CD4-positive, alpha-beta T cell treated with Interferon alpha-2 for 1 hour (primary cell): ENCODE measurements at regions not wholly inside any gene's neighbourhood (a gene's known extent, or its start where the extent isn't known, plus 50 kb on each side); places are given as distances from the start of the nearest gene placed in this dataset.
"Not testable (repeated sequence)": the region's sequence is repeated elsewhere in the genome, so short reads cannot be mapped to it uniquely, and the experiment has no call there.

ENCODE experiments used
- DNase-seq, 2 donors: peaks; one replicate each; pipeline ENCODE4 v3.0.0-alpha.2; 2020 to 2022

DNA sequence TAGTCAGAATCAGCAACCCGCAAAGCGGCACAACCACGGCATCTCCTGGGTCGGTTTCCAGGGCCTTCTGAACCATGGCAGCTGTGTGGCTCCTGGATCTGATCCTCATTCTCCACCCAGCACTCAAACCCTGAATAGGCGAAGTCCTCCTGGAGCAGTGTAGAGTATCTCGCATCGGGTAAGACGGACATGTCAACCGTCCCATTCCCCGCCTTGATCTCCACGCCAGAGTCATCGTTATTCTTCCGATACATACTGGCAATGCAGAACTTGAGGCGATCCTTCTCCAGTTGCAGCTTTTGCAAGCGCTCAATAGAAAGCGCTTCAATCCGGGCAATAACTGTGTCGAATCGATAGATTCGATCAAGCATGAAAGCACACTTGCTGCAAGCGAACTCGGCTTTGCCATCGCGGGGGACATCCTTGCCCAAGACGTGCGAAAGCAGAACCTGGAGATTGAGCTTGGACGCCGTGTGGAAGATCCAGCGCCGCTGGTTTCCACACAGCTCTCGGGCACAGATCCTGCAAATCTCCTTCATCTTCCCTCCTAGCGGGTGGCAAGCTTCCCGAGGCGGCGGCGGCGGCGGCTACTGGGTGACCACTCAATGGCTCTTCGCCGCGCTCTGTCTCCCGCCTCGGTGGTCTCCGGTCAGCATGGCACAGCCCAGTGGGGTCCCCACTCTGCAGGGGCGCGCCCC is 142.9 kb downstream of the NBPF8 start:
- DNase-seq = not testable (repeated sequence)

DNA sequence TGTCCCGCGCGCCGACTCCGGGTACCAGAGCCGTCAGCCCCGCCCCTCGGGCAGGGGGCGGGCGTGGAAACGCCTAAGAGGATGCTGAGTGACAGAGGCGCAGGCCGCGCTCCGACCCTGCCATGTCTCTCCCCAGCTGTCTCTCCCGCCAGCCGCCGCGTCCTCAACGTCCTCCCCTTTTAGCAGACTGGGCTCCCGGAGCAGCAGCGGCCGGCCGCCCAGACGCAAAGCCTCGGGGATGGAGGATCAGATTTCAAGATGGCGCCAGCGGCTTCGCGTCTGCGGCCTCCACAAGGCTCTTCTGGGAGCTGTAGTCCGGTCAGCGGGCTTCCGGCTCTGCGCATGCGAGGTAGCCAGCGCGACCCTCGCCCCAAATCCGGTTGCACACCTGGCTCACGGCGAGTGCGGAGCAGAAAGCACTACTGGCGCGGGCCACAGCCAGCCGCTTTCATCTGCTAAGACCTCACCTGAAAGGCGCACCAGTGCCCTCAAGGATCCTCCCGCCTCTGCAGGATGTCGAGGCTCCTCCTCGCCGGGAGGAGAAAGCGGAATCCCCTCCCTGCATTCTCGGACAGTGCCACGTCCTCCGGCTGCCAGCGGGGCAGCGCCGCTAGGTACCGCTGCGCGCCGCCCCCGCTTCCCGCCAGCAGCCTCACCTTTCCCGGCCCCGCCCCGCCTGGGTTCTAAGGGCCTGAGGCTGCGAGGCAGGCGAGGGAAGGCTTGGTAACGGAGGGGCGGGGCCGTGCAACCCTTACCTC is 143.6 kb downstream of the NBPF8 start:
- DNase-seq = peak; percentile 22 to 75

DNA sequence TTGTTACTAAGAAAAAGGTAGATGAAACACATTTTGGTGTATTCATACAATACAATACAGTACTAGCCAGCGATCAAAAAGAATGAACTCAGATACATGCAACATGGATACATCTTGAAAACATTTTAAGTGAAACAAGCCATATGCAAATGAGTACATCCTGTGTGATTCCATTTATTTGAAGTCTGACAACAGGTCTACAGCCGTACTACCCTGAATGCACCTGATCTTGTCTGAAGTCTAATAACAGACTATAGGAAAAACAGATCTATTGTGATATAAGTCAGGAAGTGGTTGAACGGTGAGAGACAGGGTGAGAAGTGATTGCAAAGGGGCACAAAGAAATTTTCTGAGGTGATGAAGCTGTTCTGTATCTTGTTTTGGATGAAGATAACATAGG is 146.9 kb downstream of the NBPF8 start:
- DNase-seq = peak in 1 of 2 donors; percentile 66

DNA sequence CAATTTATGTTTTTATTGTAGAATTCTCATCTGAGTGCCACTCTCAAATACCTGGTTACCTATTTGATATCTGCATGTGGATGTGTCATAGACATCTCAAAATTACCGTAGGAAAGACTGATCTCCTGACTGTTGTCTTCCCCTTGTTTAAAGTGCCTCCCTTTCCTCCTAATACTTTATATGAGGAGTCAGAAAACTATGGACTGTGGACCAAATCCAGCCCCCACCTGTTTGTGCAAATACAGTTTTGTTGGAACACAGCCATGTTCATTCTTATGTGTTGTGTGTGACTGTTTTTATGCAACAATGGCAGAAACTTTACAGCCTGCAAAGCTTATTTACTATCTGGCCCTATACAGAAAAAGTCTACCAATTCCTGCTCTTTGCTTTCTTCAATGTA is 150.6 kb downstream of the NBPF8 start:
- DNase-seq = not testable (repeated sequence)

DNA sequence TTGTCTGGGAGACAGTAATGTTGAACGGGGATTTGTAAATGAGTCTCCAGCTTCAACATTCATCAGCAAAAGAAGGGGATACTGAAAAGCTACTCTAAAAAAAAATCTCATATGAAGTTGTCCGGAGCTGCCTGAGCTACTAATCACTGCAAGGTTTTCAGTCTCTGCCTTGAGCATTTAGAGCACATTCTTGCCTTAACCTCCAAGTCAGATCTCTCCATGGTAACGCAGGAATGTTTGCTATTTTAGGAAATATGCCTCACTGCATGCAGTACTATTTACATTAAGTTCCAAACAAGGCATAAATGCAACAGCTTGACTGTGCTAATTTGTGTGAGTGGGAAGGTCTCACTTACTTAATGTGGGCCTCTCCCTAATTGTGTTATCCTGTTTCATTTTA is 152.8 kb downstream of the NBPF8 start:
- DNase-seq = not testable (repeated sequence)

DNA sequence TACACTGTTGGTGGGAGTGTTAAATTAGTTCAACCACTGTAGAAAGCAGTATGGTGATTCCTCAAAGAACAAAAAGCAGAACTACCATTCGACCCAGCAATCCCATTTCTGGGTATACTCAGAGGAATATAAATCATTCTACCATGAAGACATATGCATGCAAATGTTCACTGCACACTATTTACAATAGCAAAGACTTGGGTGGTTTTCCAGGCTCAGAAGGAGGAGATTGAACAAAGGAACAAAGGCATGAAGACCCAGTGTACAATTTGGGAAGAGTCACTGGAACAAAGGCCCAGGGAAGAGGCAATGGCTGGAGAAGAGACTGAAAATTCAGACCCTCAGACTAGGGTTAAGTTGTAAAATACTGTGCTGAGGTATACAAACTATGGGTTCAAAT is 148.5 kb upstream of the NBPF26 start:
- DNase-seq = not testable (repeated sequence)

DNA sequence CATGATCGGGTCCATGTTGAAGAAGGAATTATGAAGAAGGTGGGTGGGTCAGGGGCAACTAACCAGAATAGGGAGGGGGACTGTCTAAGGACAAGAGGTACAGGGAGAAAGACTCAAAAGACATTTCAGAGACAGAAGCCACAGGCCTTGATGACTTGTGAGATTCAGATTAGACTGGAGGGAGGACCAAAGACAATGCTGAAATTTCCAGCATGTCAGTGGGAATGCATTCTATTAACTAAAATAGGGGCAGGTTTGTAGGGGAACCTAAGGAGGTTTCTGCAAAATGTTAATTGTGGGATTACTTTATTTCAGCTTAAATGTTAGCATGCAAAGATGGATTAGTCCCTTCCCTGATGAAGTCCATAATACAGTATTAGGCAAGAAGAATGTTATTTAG is 141.6 kb upstream of the NBPF26 start:
- not testable (repeated sequence) for DNase-seq

DNA sequence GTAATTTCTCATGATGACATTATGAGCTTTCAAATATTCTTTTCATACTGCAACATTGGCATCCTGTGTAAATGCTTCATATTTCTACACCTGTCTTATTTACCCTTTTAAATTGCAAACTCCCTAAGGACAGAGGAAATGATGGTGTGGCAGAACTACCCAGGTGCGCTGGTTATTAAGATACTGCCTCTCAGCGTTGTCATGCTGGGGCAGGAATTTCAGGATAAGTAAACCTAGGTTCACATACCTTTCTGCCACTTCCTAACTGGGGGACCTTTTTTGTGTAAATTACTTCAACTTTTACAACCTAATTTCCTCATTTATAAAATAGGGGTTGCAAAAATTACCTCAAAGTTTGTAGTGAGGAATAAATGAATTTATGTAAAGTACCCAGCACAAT is 137.7 kb upstream of the NBPF26 start:
- not testable (repeated sequence) for DNase-seq

DNA sequence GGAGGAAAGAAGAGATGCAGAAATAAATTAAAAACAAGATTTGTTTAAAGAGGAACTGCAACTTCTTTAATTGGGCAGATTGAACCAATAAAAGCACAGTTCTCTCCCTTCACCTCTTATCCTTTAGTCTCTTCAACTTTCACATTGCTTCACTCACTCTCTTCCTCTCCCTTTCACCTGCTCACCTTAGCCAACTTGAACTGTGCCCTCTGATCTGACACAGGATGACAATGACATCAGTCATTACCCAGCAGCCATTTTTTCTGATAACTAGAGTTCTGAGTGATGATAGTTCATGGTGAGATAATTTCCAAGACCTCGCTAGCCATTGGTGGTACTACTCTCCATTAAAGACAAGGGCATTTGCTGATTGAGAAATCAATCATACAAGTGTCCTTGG is 134.9 kb upstream of the NBPF26 start:
- not testable (repeated sequence) for DNase-seq

DNA sequence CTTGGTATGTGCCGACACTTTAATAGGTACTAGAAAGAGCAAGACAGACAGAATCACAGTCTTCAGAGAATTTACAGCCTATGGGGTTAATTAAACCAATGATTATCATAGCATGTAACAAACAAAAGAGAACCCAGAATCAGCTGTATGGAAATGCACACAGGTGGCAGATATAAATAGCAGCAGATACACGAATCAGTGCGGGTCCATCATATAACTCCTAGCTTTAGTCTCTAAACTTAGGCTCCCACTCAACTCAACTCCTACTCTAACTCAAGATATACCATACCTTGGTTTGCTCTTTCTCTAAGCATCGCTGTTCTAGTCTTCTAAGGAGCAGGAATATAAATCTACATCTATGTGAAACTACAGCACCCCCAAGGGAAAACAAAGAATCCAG is 132.0 kb upstream of the NBPF26 start:
- not testable (repeated sequence) for DNase-seq

DNA sequence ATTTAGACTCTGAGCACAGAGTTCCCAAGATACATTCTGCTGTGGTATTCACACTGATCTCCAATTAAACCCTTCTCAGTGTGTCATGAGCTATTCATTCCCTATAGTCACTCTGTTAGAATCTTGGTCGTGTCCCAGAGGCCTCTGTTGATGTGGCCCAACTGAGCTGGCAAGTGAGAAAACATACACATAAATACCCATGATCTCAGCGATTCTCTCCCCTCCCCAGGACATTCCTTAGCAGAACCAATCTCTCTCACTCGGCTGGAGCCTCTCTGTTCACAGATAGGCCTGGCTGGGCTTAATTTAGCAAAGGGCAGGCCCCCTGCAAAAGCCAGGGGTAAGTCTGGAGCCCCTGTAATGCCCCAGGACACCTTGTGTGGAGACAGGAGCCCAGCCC is 130.8 kb upstream of the NBPF26 start:
- DNase-seq = not testable (repeated sequence)

DNA sequence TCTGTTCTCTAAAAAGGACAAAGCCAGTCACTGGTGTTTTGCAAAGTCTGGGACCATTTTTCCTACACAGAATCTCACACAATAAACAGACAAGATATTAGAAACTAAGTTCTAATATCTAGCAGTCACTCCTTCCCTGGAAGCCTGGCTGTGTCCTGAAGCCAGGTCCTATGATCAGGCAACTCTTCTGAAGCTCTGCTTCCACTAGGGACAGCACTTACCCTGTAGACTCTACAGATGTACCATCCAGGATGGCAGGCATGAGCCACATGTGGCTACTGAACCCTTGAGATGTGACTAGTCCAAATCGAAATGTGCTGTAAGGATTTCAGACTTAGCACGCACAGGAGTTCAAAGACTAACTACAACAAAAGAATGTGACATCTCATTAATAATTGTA is 130.1 kb upstream of the NBPF26 start:
- DNase-seq = not testable (repeated sequence)

DNA sequence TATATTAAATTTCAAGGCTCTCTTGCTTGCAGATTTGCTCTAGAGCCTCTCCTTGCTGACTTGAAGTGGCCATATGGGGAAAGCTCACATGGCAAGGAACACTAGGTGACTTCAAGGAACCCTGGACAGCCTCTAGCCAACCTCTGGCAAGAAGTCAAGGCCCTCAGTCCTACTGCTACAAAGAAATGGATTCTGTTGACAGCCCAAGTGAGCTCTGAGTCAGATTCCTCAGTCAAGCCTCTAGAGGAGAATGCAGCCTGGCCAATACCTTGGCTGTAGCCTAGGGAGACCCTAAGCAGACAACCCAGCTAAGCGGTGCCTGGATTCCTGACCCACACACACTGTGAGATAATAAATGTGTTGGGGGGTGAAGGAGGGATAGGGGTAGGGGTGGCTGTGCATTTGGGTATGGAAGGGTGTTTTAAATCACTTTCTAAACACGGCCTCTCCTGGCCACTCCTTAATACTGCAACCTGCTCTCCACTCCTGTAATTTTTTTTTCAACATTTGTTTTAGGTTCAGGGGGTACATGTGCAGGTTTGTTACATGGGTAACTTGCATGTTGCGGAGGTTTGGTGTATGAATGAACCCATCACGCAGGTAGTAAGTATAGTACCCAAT is 125.3 kb upstream of the NBPF26 start:
- DNase-seq = not testable (repeated sequence)

DNA sequence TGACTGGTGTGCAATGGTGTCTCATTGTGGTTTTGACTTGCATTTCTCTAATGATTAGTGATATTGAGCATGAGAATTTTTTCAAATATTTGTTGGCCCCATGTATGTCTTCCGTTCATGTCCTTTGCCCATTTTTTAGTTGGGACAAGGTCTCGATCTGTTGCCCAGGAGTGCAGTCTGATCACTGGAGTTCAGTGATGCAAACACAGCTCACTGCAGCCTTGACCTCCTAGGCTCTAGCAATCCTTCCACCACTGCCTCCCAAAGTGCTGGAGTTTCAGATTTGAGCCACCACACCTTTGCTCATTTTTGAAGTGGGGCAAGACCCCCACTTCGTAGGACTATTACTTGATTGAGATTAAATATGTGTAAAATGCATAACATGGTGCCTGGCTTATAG is 124.2 kb upstream of the NBPF26 start:
- not testable (repeated sequence) for DNase-seq

DNA sequence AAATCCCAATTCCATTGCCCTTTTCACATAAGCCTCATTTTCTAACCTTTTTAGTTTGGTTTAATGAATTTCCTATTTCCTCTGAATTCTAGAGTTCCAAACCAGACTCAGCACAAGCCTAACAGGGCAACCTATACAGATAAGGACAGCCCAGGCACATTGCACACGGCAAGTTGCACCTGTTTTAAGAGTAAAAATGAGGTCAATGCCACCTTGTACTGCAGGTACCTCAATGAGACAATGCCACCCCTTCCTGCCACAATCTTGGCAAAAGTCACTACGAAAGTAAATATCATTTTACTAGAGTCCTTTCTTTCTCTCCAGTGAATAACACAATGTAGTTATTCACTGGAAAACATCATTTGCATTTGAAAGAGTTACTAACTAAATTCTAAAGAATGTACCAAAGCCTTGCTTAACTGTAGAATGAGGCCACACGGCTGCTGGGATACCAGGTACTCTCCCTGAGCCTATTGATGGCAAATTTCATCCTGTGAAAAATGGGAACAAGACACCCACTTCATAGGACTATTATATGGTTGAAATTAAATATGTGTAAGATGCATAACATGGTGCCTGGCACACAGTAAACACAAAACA is 123.2 kb upstream of the NBPF26 start:
- DNase-seq = not testable (repeated sequence)

DNA sequence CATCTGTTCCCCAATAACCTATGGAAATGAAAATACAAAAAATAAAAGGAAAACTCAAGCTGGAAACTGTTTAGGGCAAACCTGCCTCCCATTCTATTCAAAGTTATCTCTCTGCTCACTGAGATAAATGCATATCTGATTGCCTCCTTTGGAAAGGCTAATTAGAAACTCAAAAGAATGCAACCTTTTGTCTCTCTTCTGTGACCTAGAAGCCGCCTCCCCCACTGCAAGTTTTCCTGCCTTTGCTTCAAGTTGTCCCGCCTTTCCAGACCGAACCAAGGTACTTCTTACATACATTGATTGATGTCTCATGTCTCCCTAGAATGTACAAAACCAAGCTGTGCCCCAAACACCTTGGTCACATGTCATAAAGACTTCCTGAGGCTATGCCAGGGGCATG is 115.9 kb upstream of the NBPF26 start:
- DNase-seq = not testable (repeated sequence)

DNA sequence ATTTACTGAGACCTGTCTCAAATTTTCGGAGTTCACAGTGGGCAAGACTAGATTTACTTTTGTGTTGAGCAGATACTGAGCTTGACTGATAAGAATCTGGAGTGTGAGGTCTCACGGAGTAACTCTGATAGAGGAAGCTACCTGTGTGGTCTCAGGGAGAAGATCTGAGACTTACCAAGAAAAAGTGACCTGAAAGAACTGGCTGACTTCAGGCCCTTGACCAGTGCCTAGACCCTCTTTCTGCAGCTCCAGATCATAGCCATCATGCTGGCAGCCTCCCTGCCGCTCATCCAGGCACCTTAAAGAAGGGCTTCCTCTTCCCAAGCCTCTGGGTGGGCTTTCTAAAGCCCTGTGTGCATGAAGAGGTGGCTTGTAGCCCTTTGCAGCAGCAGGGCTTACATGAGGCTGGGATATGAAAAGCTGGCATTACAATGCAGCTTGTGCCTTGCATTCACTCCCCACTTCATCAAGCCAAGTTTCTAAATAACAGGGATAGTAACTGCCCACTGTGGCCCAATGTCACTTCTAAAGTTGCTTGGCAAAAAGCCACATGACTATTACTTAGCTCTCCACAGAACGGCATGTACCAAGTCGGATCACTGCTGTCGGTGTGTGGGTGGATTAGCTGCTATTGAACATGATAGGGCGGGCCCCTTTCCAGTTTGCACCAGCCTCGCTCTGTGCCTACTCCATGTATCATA is 115.3 kb upstream of the NBPF26 start:
- DNase-seq = not testable (repeated sequence)

DNA sequence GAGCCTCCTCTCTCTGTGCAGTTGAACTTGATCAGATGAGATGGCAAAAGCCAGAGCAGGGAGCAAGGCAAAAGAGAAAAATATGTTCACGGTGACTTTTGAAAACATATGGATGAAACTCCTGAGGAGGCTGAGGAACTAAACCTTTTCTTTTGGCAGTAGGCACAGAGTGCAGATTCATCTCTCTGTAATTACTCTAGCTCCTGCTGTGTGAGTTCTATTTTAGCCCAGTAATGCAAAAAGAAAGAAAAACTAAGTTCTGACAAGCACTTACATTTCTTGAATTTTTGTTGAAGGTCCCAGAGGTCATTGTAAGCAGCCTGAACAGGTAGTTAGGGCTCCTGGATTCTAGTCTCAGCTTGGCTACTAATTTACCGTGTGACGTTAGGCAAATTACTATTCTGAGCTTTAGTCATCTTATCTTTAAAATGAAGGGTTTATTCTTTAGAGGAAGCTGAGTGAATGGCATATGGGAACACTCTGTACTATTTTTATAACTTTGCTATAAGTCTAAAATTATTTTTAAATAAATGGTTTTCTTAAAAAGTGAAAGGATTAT is 114.7 kb upstream of the NBPF26 start:
- not testable (repeated sequence) for DNase-seq

DNA sequence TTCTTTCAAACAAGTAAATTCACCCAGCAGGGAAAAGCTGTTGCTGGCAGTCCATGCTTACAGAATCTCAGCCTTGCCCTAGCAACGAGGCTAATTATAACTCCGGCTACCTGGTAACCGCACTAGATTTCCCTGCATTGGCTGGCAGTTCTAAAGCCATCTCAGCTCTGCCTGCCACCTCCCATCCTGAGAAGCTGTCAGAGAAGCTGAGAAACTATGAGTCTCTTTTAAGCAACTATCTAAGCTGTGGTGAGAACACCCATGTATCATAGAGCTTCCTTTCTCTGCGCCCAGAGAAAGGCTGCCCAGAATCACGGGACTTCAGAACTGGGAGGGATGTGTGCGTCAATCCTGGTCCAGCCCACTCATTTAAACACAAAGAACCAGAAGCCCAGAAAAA is 113.9 kb upstream of the NBPF26 start:
- not testable (repeated sequence) for DNase-seq

DNA sequence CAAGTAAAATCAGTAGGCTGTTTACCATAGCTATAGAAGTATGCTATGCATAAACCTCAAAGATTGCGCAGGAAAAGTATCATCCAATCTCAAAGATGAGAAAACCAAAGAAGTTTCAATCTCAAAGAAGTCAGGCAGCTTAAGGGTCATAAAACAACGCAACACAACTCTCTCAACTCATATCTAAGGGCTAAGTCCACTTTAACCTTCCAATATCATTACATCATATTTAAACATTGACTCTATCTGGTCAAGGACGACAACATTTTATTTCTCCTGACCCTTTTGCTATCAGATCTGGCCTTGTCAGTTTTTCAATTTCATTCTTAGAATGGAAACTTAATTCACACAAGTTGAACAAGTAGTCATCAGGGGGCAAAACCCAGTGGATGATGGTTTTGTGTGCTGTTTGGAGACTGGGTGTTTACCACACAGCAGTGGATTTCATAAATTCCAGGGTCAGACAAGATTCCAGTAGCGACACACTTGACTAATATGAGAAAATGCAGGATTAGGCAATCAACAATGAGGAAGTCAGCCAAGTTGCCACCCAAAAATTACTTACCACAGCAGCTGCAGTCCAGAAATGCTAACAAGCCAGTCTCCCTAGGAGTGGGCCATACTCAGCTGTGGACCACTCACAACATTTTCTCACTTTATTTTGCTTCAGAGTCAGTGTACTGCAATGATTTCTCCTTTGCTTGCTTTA is 108.7 kb upstream of the NBPF26 start:
- DNase-seq = not testable (repeated sequence)

DNA sequence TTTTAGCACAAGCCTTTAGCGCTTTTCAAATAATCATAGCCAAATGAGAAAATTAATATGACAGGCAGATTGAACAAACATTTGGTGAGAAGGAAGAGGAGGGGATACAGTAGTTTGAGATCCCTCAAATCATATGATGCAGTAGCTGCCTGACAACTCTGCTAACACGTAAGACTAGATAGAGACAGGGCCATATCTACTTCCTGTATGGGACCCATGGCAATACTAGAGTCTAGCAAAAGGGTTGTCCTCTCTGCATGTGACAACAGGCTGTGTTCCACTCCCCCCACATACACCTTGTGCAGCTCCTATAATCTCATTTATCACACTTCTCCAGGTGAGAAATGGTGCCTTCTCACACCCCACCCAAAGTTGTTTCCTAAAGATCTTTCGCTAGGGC is 106.3 kb upstream of the NBPF26 start:
- DNase-seq = not testable (repeated sequence)
